K562 (cell line): ENCODE measurements at regions not wholly inside any gene's neighbourhood (a gene's known extent, or its start where the extent isn't known, plus 50 kb on each side); places are given as distances from the start of the nearest gene placed in this dataset.
A peak's percentile ranks its signal among the peaks of the same experiment; 100 is the strongest.

Source experiments
- ELF2 ChIP-seq: fragments of 250-450 bp; sonication (Bioruptor Pico); IDR thresholded peaks from 2 replicates; pipeline ENCODE4 v1.5.0; 2021; ENCODE audit warnings: mild to moderate bottlenecking
- FOXP1 ChIP-seq: sonication (generic); formaldehyde crosslinking; IDR thresholded peaks from 2 replicates; pipeline ENCODE4 v1.8.0; 2022; ENCODE audit warnings: mild to moderate bottlenecking, missing genetic modification reagents
- HOXB6 ChIP-seq: fragments of 250-450 bp; sonication (Bioruptor Pico); IDR thresholded peaks from 2 replicates; pipeline ENCODE4 v1.5.1; 2022; ENCODE audit warnings: mild to moderate bottlenecking, borderline replicate concordance
- KHSRP ChIP-seq: fragments of 450-650 bp; IDR thresholded peaks from 2 replicates; pipeline ENCODE4 v1.6.1; 2017
- MAFF ChIP-seq: IDR thresholded peaks from 2 replicates; pipeline ENCODE4 v1.6.1; 2012; ENCODE audit warnings: low read length, improper control_type of control experiment
- MTF1 ChIP-seq: fragments of 250-450 bp; sonication (Bioruptor Pico); IDR thresholded peaks from 2 replicates; pipeline ENCODE4 v1.9.0; 2021; ENCODE audit warnings: moderate library complexity, mild to moderate bottlenecking, inconsistent platforms, borderline replicate concordance
- SIRT6 ChIP-seq: IDR thresholded peaks from one replicate; pipeline ENCODE4 v1.6.1; 2012; ENCODE audit warnings: low read depth, mild to moderate bottlenecking, control low read depth, inconsistent platforms, low read length, moderate library complexity
- SMAD1 ChIP-seq: fragments of 150-350 bp; IDR thresholded peaks from 2 replicates; pipeline ENCODE4 v1.6.1; 2014; ENCODE audit warnings: low read length, low read depth; ENCODE audit not compliant: partially characterized antibody
- SMAD4 ChIP-seq: fragments of 250-450 bp; sonication (Bioruptor Pico); conservative IDR thresholded peaks from 2 replicates; pipeline ENCODE4 v1.8.0; 2021; ENCODE audit warnings: inconsistent platforms, mild to moderate bottlenecking, moderate library complexity
- SMARCA4 ChIP-seq: fragments of 450-650 bp; IDR thresholded peaks from 2 replicates; pipeline ENCODE4 v1.6.1; 2016
- ZBTB17 ChIP-seq: fragments of 450-650 bp; formaldehyde crosslinking; IDR thresholded peaks from 2 replicates; pipeline ENCODE4 v1.4.0; 2020; ENCODE audit warnings: mild to moderate bottlenecking
- ZNF274 ChIP-seq: IDR thresholded peaks from 2 replicates; pipeline ENCODE4 v1.6.1; 2011; ENCODE audit warnings: low read depth, mild to moderate bottlenecking, low read length, moderate library complexity, borderline replicate concordance
- ZNF316 ChIP-seq: fragments of 450-650 bp; IDR thresholded peaks from 2 replicates; pipeline ENCODE4 v1.6.1; 2016
- ZNF785 ChIP-seq: fragments of 250-450 bp; sonication (Bioruptor Pico); IDR thresholded peaks from 2 replicates; pipeline ENCODE4 v1.4.0; 2020; ENCODE audit warnings: mild to moderate bottlenecking
- TF ChIP-seq, protein P1 (sequence below): fragments of 450-650 bp; IDR thresholded peaks from 2 replicates; pipeline ENCODE4 v1.6.1; 2017; ENCODE audit warnings: antibody characterized with exemption
- TF ChIP-seq, protein P2 (sequence below): fragments of 250-450 bp; sonication (Bioruptor Pico); IDR thresholded peaks from 2 replicates; pipeline ENCODE4 v1.4.0; 2020; ENCODE audit warnings: mild to moderate bottlenecking, moderate library complexity, borderline replicate concordance
- TF ChIP-seq, protein P3 (sequence below): fragments of 450-650 bp; IDR thresholded peaks from 2 replicates; pipeline ENCODE4 v1.6.1; 2017; ENCODE audit warnings: antibody characterized with exemption, mild to moderate bottlenecking
- TF ChIP-seq, protein P4 (sequence below): fragments of 250-450 bp; sonication (Bioruptor Pico); IDR thresholded peaks from 2 replicates; pipeline ENCODE4 v1.9.0; 2021; ENCODE audit warnings: mild to moderate bottlenecking
- TF ChIP-seq, protein P5 (sequence below): fragments of 200-400 bp; formaldehyde crosslinking; IDR thresholded peaks from 2 replicates; pipeline ENCODE4 v1.6.1; 2017; ENCODE audit warnings: mild to moderate bottlenecking, low read depth, low read length, moderate library complexity

DNA sequence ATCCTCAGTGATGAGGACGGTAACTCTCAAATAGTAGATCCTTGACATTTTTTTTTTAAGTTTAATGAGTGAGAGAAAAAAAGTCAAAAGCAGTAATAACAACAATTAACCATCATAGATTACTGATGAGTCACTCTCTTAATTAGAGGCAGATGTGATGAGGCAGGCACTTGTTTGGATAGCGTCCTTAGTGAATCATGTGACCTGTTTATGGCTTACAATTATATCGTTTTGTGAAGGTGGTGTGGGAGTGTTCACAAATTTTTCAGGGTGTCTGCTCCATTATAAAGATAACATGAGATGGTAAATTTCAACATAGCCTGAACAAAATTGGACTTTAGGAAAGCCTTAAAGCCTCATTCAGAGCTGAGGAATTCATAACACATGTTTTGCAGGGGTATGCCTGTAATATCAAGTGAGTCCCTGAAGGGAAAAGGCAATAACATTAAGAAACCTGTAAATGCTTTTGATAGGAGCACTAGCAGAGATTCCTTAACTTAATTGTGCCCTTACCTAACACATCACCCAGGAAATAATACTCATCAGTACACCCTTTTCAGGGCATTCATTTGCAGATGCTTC, 51.9 kb upstream of the XIAP start (continued):
- TF ChIP-seq, protein P1, sequence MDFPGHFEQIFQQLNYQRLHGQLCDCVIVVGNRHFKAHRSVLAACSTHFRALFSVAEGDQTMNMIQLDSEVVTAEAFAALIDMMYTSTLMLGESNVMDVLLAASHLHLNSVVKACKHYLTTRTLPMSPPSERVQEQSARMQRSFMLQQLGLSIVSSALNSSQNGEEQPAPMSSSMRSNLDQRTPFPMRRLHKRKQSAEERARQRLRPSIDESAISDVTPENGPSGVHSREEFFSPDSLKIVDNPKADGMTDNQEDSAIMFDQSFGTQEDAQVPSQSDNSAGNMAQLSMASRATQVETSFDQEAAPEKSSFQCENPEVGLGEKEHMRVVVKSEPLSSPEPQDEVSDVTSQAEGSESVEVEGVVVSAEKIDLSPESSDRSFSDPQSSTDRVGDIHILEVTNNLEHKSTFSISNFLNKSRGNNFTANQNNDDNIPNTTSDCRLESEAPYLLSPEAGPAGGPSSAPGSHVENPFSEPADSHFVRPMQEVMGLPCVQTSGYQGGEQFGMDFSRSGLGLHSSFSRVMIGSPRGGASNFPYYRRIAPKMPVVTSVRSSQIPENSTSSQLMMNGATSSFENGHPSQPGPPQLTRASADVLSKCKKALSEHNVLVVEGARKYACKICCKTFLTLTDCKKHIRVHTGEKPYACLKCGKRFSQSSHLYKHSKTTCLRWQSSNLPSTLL = no peak
- TF ChIP-seq MAFF (peak; percentile 10; the same call in 1 of the 2 replicates), ELF2 (CRISPR knock-in tag) (no peak), KHSRP (no peak), HOXB6 (CRISPR knock-in tag) (no peak), ZNF274 (no peak), ZBTB17 (no peak), SMAD4 (CRISPR knock-in tag) (no peak), SMAD1 (no peak), FOXP1 (CRISPR knock-in tag) (no peak), ZNF316 (peak; percentile 57), SMARCA4 (no peak), SIRT6 (no peak), MTF1 (CRISPR knock-in tag) (no peak), ZNF785 (CRISPR knock-in tag) (no peak)
- TF ChIP-seq, protein P2, sequence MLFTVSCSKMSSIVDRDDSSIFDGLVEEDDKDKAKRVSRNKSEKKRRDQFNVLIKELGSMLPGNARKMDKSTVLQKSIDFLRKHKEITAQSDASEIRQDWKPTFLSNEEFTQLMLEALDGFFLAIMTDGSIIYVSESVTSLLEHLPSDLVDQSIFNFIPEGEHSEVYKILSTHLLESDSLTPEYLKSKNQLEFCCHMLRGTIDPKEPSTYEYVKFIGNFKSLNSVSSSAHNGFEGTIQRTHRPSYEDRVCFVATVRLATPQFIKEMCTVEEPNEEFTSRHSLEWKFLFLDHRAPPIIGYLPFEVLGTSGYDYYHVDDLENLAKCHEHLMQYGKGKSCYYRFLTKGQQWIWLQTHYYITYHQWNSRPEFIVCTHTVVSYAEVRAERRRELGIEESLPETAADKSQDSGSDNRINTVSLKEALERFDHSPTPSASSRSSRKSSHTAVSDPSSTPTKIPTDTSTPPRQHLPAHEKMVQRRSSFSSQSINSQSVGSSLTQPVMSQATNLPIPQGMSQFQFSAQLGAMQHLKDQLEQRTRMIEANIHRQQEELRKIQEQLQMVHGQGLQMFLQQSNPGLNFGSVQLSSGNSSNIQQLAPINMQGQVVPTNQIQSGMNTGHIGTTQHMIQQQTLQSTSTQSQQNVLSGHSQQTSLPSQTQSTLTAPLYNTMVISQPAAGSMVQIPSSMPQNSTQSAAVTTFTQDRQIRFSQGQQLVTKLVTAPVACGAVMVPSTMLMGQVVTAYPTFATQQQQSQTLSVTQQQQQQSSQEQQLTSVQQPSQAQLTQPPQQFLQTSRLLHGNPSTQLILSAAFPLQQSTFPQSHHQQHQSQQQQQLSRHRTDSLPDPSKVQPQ (CRISPR knock-in tag) = no peak
- TF ChIP-seq, protein P3, sequence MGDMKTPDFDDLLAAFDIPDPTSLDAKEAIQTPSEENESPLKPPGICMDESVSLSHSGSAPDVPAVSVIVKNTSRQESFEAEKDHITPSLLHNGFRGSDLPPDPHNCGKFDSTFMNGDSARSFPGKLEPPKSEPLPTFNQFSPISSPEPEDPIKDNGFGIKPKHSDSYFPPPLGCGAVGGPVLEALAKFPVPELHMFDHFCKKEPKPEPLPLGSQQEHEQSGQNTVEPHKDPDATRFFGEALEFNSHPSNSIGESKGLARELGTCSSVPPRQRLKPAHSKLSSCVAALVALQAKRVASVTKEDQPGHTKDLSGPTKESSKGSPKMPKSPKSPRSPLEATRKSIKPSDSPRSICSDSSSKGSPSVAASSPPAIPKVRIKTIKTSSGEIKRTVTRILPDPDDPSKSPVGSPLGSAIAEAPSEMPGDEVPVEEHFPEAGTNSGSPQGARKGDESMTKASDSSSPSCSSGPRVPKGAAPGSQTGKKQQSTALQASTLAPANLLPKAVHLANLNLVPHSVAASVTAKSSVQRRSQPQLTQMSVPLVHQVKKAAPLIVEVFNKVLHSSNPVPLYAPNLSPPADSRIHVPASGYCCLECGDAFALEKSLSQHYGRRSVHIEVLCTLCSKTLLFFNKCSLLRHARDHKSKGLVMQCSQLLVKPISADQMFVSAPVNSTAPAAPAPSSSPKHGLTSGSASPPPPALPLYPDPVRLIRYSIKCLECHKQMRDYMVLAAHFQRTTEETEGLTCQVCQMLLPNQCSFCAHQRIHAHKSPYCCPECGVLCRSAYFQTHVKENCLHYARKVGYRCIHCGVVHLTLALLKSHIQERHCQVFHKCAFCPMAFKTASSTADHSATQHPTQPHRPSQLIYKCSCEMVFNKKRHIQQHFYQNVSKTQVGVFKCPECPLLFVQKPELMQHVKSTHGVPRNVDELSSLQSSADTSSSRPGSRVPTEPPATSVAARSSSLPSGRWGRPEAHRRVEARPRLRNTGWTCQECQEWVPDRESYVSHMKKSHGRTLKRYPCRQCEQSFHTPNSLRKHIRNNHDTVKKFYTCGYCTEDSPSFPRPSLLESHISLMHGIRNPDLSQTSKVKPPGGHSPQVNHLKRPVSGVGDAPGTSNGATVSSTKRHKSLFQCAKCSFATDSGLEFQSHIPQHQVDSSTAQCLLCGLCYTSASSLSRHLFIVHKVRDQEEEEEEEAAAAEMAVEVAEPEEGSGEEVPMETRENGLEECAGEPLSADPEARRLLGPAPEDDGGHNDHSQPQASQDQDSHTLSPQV = no peak
- TF ChIP-seq, protein P4, sequence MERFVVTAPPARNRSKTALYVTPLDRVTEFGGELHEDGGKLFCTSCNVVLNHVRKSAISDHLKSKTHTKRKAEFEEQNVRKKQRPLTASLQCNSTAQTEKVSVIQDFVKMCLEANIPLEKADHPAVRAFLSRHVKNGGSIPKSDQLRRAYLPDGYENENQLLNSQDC (CRISPR knock-in tag) = no peak
- TF ChIP-seq, protein P5, sequence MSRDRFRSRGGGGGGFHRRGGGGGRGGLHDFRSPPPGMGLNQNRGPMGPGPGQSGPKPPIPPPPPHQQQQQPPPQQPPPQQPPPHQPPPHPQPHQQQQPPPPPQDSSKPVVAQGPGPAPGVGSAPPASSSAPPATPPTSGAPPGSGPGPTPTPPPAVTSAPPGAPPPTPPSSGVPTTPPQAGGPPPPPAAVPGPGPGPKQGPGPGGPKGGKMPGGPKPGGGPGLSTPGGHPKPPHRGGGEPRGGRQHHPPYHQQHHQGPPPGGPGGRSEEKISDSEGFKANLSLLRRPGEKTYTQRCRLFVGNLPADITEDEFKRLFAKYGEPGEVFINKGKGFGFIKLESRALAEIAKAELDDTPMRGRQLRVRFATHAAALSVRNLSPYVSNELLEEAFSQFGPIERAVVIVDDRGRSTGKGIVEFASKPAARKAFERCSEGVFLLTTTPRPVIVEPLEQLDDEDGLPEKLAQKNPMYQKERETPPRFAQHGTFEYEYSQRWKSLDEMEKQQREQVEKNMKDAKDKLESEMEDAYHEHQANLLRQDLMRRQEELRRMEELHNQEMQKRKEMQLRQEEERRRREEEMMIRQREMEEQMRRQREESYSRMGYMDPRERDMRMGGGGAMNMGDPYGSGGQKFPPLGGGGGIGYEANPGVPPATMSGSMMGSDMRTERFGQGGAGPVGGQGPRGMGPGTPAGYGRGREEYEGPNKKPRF = no peak
